HG03280 (cell line): ENCODE measurements at regions not wholly inside any gene's neighbourhood (a gene's known extent, or its start where the extent isn't known, plus 50 kb on each side); places are given as distances from the start of the nearest gene placed in this dataset.
A peak's percentile ranks its signal among the peaks of the same experiment; 100 is the strongest.
"Not testable (repeated sequence)": the region's sequence is repeated elsewhere in the genome, so short reads cannot be mapped to it uniquely, and the experiment has no call there.

ENCODE experiments used
- ATAC-seq: cut with Tn5 transposase; IDR thresholded peaks from one replicate; pipeline ENCODE4 v1.9.1; 2021; ENCODE audit warnings: mild to moderate bottlenecking, moderate library complexity; ENCODE audit not compliant: unreplicated experiment

DNA sequence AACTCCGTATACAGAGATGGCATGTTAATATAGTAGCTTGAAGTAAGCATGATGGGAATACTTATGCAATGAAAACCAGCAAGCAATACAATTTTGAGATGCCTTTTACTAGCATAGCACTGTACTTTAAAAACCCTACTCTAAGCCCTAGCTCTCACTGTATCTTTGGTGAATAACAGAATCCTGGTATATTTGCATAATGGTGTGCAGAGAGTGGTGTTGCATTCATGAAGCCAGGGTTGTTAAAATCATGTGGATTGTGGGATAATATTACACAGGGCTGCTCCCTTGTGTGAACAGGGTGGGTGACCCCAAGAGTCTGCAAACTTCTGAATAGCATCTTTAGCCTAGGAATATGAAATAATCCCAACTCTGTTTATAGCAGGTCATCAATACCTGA, 105.2 kb upstream of the BMP2 start:
- ATAC-seq: no peak

DNA sequence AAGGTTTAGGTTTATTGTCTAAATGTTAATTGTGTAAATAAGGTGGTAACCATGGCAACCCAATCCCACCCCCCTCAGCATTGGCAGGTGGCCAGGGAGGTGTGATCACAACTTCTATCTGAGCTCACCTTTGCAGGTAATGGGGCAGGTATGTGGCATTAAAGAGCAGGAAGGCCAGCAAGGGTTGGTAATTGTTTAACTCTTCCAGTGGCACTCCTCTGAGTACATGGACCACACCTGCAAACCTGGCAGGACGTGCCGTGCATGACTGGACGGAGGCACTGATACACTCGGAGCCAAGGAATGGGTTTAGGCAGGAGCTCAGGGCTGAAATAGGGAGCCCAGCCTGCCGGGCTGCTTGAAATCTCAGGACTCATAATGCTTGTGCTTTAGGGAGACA, 107.0 kb upstream of the BMP2 start:
- ATAC-seq: no peak

DNA sequence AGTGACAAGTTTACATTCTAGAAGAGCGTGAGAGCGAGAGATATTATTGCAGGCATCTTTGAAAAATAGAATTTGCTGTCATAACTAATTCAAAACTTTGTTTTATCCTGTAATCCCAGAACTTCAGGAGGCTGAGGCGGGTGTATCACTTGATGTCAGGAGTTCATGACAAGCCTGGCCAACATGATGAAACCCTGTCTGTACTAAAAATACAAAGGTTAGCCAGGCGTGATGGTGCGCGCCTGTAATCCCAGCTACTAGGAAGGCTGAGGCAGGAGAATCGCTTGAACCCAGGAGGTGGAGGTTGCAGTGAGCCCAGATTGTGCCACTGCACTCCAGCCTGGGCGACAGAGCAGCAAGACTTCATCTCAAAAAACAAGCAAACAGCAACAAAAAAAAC, 108.6 kb upstream of the BMP2 start:
- not testable (repeated sequence) for ATAC-seq

DNA sequence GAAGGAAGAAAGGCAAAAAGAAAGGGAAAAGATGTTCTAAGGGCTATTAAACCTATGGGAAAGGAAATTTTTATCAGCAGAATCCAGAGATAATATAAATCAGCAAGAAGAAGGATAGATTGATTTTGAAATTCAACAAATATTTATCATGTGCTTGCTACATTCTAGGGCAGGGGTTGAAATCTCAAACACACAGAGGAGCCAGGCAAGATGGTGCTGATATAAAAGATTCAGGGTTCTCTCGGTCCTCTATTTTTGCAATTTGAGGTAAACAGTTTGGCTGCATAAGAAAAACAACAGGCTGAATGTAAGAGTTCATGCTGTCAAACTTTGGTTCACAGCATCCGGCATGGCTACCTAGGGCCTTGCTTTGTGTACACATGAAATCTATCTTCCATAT, 109.6 kb upstream of the BMP2 start:
- no peak for ATAC-seq

DNA sequence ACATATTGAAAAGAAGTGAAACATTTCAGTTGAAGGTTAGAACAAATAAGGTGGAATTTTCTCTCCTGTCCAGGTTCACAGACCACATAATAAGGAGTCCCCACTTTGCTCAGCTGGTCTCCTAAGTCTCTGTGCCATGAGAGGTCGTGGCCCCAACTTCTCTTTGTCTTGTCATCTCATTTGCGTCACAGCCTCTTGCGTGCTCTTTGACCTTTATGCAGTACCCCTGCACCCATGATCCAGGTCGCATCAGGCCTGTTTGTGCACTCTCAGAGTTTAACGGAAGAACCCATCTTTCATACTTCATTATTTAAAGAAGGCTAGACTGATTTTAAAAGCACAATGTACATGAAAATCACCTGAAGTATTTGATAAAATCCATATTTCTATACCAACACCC, 110.4 kb upstream of the BMP2 start:
- ATAC-seq: no peak

DNA sequence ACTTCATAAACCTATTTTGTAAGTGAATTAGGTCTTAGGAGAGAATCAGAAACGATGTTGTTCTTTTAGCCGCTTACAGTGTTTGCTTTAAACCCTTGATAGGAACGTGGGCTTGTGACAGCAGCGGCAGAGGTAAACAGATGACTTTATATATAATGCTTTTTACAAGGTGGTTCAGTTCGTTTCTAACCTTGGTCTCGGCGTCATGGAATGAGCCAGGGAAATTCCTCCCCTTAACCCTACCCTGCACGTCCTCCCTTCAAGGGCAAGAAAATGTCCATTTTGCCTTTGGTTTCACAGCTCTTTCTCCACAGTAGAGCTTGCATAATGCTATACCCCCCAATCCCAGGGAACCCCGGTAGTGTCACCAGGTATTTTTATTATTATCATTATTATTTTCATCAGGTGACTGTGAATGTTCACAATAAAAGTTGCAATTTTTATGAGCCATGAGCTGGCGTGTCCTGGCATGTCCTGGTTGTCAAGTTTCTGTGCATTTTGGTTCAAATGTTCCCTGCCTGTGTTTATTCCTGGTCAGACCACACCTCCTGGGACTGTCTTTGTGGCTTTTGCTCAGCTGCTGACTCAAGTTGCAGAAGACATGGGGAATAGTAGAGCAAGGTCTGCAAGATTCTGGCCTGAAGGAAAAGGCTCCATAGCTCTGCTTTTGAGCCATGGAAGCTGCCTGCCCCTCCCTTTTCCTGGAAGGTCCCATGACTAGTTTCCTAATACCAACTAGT, 112.8 kb upstream of the BMP2 start:
- no peak for ATAC-seq

DNA sequence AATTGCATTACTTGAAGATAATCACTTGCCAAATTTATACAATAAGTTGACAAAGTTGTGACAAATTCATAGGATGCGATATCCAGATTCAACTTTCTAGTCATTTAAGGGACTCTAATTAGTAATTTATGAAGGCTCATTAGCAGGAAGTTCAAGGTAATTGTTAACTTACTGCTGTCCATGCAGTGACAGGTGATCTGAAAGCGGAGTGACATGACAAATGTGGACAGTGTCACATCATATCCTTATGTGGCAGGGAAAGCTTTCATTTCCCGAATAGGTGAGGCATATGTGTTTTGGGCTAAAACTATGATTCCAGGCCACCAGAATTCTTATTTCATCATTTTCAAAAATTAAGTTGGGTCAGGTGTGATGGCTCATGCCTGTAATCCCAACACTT, 115.9 kb upstream of the BMP2 start:
- ATAC-seq: no peak

DNA sequence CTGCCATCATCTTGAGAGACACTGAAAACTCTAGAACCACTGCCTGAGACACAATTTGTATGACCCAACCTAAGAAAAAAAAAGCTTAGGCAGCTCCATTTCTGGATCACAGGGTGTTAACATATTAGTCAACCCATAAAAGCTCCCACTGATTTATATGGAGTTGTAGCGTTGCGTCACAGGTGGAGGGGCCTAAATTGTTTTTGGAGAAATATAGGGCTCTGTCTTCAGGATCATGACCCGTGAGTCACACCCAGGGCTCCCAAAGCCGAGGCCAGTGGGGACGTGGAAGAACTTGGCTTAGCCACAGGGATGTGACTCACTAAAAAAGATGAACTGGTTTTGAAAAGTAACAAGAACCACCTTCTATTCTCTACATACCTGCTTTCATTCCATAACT, 116.5 kb upstream of the BMP2 start:
- ATAC-seq: no peak

DNA sequence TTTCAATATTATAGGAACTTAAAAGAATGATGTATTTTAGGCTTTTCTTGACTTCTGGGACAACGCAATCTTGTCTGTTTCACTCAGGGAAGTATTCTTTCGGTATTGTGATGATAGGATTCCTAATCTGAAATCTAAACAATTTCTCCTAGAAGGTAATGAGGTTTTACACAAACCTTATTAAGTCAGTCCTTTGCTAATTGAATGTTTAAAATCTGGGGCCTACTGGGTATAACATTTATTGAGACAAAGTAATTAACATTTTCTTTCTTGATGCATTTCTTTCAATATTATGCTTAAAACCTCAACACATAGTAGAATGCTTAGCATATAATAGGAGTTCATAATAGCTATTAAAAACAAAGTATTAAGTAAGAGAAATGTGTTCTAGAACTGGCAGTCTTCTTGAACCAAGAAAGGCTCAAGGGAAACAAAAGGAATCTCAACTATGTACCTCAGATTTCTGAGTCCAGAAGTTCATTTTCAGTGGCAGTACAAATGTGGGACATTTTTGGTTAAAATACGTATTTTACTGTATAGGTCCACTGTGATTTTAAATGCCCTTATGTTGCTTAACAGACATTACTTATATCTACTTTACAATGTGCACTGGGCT, 121.4 kb upstream of the BMP2 start:
- no peak for ATAC-seq

DNA sequence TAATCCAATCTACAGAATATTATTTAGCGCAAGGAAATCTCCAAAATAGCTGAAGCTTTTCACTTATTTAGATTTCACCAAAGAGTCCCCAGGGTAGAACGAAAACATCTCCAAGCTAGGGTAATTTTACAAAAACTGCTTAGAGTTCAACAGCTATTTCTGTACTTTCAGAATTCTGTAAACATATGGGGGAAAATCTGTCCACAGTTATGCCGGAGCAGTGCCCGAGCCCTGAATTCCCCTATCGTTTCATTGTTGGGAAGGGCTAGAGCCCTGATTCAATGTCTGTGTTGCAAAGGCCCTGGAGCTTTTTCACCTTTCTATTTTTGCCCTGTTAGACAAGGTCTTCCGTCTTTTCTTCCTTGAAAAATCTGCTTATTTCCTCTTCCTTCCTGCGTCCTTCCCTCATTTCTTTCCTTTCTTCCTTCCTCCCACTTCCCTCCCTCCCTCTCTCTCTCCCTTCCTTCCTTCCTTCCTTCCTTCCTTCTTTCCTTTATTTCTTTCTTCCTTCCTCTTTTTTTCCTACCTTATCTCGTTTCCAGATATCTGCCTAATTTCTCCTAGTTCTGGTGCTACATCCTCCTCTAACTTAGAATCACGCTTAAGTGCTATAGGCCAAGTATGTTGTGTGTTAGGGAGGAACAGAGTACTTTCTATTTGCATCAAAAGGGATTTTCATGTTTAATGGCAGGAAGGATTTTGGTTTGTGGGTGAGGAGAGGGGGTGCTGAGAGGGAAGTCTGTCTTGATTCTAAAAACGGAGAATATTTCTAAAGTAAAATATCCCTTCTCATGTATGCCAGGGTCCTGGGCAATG, 122.5 kb upstream of the BMP2 start:
- no peak for ATAC-seq

DNA sequence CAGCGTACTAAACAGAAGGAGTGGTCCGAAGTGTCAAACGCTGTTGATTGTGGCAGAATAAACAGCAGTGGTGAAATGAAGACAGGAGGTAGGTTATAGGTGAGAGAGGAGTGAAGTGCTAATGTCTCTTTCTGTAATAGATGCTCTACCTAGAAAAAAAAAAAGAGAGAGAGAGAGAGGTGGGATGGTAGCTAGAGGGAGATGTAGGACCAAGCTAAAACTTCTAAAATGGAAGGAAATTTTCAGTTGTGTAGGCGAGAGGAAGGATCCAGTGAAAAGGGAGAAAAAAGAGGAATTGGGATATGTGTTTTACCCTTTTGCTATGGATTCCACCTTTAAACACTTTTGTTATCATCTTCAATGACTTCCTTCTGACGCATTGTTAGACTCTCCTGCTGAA, 126.5 kb upstream of the BMP2 start:
- no peak for ATAC-seq

DNA sequence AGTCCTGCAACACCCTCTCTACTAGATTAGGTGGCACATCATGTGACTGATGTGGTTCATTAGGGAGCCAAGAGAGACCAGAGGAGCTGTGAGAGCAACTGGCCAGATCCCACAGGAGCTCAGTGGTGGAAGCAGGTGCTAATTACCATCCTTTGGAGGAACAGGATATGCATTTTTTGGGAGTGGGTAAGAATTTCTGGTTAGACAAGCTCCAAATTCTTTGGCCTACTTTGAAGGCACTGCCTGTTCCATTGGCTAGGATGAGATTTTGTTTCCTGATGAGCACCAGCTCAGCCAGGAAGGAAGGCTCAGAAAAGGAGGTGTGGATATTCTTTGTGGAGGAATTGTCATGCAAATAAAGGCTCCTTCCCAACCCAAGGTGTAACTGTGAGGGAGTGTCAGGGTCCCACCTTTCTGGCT, 130.3 kb upstream of the BMP2 start:
- ATAC-seq: no peak

DNA sequence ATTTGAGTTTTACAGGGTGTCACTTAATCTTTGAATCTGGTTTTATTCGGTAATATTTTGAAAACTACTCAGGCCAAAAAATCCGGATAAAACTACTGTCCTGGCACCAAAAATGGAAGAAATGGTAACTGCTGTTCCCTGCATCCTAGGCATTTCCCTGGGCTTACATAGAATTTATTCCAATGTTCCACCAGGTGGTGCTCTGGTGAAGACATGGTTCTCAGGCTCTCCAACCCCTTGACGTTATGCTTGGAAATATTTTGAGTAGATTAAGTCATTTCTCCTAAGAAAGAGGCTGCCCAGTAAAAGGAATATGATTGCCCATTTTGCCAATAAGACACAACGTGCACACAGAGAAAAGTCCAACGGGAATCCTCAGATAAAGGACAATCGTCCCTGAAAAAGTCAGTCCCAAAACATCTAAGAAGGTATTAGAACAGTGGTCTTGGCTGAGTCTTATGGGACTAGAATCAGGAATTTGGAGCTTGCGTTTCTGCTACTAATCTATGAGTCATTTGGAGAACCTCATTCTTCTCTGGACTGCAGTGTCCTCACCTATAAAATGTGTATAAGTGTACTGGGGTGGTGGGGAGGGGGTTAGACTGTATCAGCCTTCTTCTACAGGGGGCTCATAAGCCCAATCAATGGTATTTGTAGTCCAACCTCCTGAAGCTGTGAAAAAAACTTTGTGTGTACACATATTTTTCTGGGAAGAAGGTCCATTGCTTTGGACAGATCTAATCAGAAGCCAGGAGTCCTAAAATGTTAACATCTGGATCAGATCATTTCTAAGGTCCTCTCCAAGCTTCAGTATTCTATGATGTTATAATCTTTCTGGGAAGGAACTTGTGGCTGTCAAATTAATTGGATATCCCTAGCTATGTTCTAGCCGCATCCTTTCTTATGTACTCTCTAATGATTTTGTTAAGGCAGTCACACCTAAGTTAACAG, 131.0 kb upstream of the BMP2 start:
- ATAC-seq: no peak

DNA sequence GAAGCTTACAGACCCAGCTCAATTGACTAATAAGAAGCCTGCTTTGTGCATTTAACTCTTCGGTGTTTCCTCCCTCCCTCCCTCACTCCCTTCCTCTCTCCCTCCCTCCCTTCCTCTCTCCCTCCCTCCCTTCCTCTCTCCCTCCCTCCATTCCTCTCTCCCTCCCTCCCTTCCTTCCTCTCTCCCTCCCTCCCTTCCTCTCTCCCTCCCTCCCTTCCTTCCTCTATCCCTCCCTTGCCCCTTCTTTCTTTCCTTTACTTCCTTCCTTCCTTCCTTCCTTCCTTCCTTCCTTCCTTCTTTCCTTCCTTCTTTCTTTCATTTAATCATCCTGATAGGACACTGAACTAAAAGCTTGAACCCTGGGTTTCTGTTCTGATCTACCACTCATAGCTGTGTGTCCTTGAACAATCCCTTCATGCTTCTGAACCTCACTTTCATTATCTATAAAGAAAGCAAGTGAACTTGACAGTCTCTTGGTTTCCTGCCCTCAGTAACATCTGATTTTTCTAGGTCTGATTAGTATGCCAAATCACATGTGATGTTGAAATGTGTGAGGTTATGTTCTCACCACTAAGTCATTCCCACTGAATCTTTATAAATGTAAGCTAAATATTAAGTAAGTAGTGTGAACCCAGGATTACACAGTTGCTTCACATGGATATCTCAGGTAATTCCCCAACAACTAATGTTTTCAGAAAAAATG, 132.3 kb upstream of the BMP2 start:
- ATAC-seq: no peak

DNA sequence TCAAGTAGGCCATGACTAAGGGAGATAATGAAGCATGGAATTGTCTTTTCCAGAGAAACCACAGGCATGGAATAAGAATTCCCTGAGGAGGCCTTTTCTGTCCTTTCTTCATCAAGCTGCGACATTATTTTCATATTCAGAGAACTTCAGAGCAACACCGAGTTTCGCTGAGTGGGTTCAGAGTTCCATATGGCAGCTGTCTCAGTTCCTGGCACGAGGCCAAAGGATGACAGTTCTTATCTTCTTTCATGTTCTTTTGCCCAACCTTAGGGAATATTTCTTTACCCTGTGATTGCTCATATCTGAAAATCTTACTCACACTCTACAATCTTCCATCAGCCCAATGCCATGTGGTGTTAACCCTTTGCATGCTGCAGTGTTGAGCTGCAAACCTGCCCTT, 135.3 kb upstream of the BMP2 start:
- no peak for ATAC-seq

DNA sequence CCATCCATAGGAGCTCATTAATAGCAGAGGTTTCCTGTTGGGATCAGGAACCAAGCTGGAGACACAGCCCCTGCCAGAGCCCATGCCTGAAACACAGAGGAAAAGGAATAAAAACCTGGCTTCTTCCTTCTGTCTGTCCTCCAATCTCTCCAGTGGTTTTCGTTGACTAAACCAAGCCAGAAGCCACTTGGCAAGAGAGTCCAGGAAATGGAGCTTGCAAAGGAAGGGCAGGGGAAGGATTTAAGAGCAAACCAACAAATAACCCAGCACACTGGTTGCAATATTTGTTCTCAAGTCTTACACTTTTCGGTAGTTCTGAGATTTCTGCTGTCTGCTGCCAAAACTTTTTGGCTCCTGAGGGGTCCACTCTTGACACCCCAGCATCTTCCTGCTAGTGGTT, 137.0 kb upstream of the BMP2 start:
- no peak for ATAC-seq

DNA sequence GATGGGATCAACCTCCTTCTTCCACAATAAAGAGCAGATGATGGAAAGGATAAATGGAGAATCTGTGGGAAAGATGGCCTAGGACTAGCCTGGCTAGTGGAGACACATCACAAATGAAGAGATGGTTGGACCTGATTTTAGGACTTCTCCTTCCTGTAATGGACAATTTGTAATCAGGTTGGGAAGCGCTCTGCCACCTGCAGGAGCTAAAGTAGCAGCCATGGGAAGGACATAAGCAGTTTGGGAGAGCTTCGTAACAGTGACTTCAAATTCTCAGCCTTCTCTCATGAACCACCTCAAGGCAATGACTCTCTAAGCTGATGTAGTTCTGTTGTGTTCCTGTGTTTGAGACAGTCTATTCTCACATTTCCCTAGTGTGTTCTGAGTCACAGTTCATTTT, 137.9 kb upstream of the BMP2 start:
- ATAC-seq: no peak

DNA sequence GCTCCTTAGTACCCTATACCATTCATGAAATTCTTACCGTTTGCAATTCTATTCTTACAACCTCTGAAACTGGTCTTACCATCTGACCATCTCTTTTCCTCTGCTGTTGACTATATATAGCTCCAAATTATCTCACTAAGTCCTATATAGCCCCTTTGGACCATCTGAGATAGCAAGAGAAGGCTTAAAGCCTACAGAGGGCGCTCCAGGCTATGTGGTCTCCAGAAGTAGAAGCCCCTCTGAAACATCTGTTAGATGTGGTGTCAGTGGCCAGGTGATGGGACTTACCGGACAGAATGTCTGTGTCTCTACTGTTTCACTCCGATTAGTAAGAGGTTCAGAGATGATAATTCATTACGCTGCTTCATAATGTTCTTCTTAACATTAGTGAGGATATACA, 140.7 kb upstream of the BMP2 start:
- no peak for ATAC-seq

DNA sequence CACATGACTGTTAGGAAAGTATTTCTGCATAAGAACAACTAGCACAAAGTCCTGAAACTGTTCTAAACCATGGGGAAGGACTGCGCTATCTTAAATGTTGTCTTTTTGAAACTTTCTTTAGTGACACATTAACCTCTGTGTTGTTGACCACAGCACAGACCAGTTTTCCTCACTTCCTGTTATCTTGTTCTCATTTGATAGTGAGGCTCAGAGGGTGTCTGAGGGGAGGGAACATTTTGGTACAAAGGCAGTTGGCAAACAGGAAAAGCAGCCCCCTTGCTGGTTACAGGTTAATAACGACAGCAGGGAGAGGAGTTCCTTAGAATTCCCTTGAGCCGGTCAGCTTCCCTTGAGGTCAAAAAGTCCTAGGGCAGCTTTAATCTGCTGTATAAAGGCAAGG, 143.5 kb upstream of the BMP2 start:
- ATAC-seq: peak; percentile 93

DNA sequence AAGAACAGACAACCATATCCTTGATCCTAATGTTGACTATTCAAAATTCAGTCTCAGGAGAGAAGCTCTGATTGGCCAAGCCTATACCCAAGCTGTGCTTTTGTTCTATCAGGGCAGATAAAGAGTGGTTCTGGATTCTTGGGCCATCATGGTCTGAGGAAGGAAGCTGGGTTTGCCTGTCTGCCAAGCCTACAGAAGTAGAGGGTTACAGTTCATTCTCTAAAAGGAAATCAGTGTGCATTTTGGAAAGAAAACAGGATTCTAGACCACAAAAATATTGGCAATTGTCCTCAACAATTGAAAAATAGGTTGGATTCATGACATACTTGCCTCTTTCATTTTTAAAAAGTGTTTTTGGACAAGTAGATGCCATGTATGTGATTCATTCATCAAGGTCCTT, 145.4 kb upstream of the BMP2 start:
- ATAC-seq: no peak
